A549 (cell line): ENCODE measurements at regions not wholly inside any gene's neighbourhood (a gene's known extent, or its start where the extent isn't known, plus 50 kb on each side); places are given as distances from the start of the nearest gene placed in this dataset.

Experiments used
- ATAC-seq, 2 experiments: fragments of 200-7000 bp in 1 of 2; fragments of >200 bp in 1 of 2; cut with Nextera tagmentation in 1 of 2; cut with Tn5 transposase in 1 of 2; 3 replicates each; pipeline versions ENCODE4 v1.8.0 to v1.9.1; 2018 to 2020; ENCODE audit warnings: mild to moderate bottlenecking in 1 of 2, moderate library complexity in 1 of 2
- CTCF ChIA-PET: fragments of 300-600 bp; sonication (Branson Sonifier 250); formaldehyde crosslinking; extraction: SDS; loops from one replicate; lab custom pipeline; 2021; ENCODE audit warnings: antibody characterized with exemption, inconsistent platforms; lab: Yijun Ruan, JAX
- POLR2A ChIA-PET: fragments of 350-600 bp; formaldehyde crosslinking; extraction: SDS; loops from one replicate; lab custom pipeline; 2021; ENCODE audit warnings: antibody characterized with exemption, inconsistent platforms; lab: Yijun Ruan, JAX
- DNase-seq, 2 experiments: peaks; one replicate each; pipeline versions ENCODE4 v3.0.0 to v3.0.0-alpha.2; 2011 to 2016; ENCODE audit warnings: low read depth in 1 of 2, low spot score in 1 of 2
- FAIRE-seq: peaks from 2 replicates; lab custom pipeline; 2011; peaks lifted over from hg19 to GRCh38; lab: Jason Lieb, UNC
- H3K27ac ChIP-seq, 2 experiments: fragments of >200 bp; sonication (Bioruptor Twin); formaldehyde crosslinking; 3 replicates each; pipeline ENCODE4 v1.5.1; 2016 to 2017
- H3K4me1 ChIP-seq: fragments of >200 bp; sonication (Bioruptor Twin); formaldehyde crosslinking; 3 replicates; pipeline ENCODE4 v1.6.1; 2016
- H3K4me2 ChIP-seq: fragments of >200 bp; sonication (Bioruptor Twin); formaldehyde crosslinking; 3 replicates; pipeline ENCODE4 v1.6.1; 2016
- H3K4me3 ChIP-seq: fragments of >200 bp; sonication (Bioruptor Twin); formaldehyde crosslinking; 3 replicates; pipeline ENCODE4 v1.5.1; 2016
- H3K9me3 ChIP-seq: fragments of >200 bp; sonication (Bioruptor Twin); formaldehyde crosslinking; 3 replicates; pipeline ENCODE4 v1.6.1; 2016
- BHLHE40 ChIP-seq: IDR thresholded peaks from 2 replicates; pipeline ENCODE4 v1.6.1; 2012; ENCODE audit warnings: low read depth, low read length, inconsistent platforms
- CBX2 ChIP-seq: fragments of 200-600 bp; sonication (generic); IDR thresholded peaks from 2 replicates; pipeline ENCODE4 v1.6.1; 2016; ENCODE audit warnings: low read depth, mild to moderate bottlenecking, borderline replicate concordance
- CEBPB ChIP-seq, 2 experiments: fragments of >200 bp in 1 of 2; sonication (Bioruptor Twin) in 1 of 2; formaldehyde crosslinking in 1 of 2; IDR thresholded peaks; 2 replicates each; pipeline ENCODE4 v1.6.1; 2012 to 2016
- EHF ChIP-seq: fragments of 250-450 bp; sonication (Bioruptor Pico); IDR thresholded peaks from 2 replicates; pipeline ENCODE4 v1.5.0; 2020; ENCODE audit warnings: mild to moderate bottlenecking
- EHMT2 ChIP-seq: fragments of 200-600 bp; sonication (generic); IDR thresholded peaks from 2 replicates; pipeline ENCODE4 v1.6.1; 2016; ENCODE audit warnings: antibody characterized with exemption, low read depth, mild to moderate bottlenecking, moderate library complexity
- FOSL2 ChIP-seq, 2 experiments: fragments of 450-650 bp in 1 of 2; fragments of >200 bp in 1 of 2; sonication (Bioruptor Twin) in 1 of 2; formaldehyde crosslinking; IDR thresholded peaks; 2 replicates each; pipeline versions ENCODE4 v1.5.0 to v1.6.1; 2016 to 2020; ENCODE audit warnings: mild to moderate bottlenecking in 1 of 2, moderate library complexity in 1 of 2
- FOXS1 ChIP-seq: fragments of 250-450 bp; sonication (Bioruptor Pico); IDR thresholded peaks from 2 replicates; pipeline ENCODE4 v1.5.0; 2020; ENCODE audit warnings: mild to moderate bottlenecking, moderate library complexity
- GATA3 ChIP-seq: IDR thresholded peaks from 2 replicates; pipeline ENCODE4 v1.6.1; 2012; ENCODE audit warnings: borderline replicate concordance
- HDAC2 ChIP-seq: fragments of 200-600 bp; sonication (generic); IDR thresholded peaks from 2 replicates; pipeline ENCODE4 v1.6.1; 2016
- HOXA7 ChIP-seq: fragments of 250-450 bp; sonication (Bioruptor Pico); IDR thresholded peaks from 2 replicates; pipeline ENCODE4 v1.5.0; 2020; ENCODE audit warnings: mild to moderate bottlenecking, moderate library complexity
- MAFK ChIP-seq: fragments of 450-650 bp; IDR thresholded peaks from 2 replicates; pipeline ENCODE4 v1.6.1; 2014; ENCODE audit not compliant: partially characterized antibody
- MAZ ChIP-seq: fragments of 150-350 bp; IDR thresholded peaks from 2 replicates; pipeline ENCODE4 v1.6.1; 2014; ENCODE audit warnings: antibody characterized with exemption, low read depth, low read length, borderline replicate concordance
- MYC ChIP-seq: IDR thresholded peaks from 2 replicates; pipeline ENCODE4 v1.6.1; 2012; ENCODE audit warnings: mild to moderate bottlenecking, inconsistent platforms, low read length, improper control_type of control experiment, borderline replicate concordance
- NFE2L2 ChIP-seq: fragments of 150-350 bp; conservative IDR thresholded peaks from 2 replicates; pipeline ENCODE4 v1.6.1; 2014; ENCODE audit warnings: low read length
- POLR2A ChIP-seq: IDR thresholded peaks from 2 replicates; pipeline ENCODE4 v1.6.1; 2012; ENCODE audit warnings: mild to moderate bottlenecking, low read length
- RFX5 ChIP-seq: fragments of 450-650 bp; IDR thresholded peaks from 2 replicates; pipeline ENCODE4 v1.7.1; 2014; ENCODE audit warnings: antibody characterized with exemption, mild to moderate bottlenecking, moderate library complexity
- TFCP2L1 ChIP-seq: fragments of 250-450 bp; sonication (Bioruptor Pico); IDR thresholded peaks from 2 replicates; pipeline ENCODE4 v1.5.0; 2021; ENCODE audit warnings: mild to moderate bottlenecking
- ZC3H11A ChIP-seq: fragments of 450-650 bp; IDR thresholded peaks from 2 replicates; pipeline ENCODE4 v1.6.1; 2014; ENCODE audit warnings: antibody characterized with exemption, mild to moderate bottlenecking
- ZSCAN20 ChIP-seq: fragments of 250-450 bp; sonication (Bioruptor Pico); IDR thresholded peaks from 2 replicates; pipeline ENCODE4 v1.8.0; 2022; ENCODE audit warnings: mild to moderate bottlenecking, moderate library complexity
- WGBS: methylation state at CpG from one replicate; pipeline ENCODE4 v1.1.6; 2017; ENCODE audit errors: missing lambda C conversion rate; 5-methylcytosine and 5-hydroxymethylcytosine counted together
- TF ChIP-seq, protein P1 (sequence below): fragments of 200-600 bp; sonication (generic); IDR thresholded peaks from 2 replicates; pipeline ENCODE4 v1.6.1; 2016; ENCODE audit warnings: antibody characterized with exemption, mild to moderate bottlenecking, moderate library complexity
- TF ChIP-seq, protein P2 (sequence below): fragments of 150-350 bp; IDR thresholded peaks from 2 replicates; pipeline ENCODE4 v1.6.1; 2014; ENCODE audit warnings: low read depth, mild to moderate bottlenecking, low read length
- TF ChIP-seq, protein P3 (sequence below): fragments of >200 bp; sonication (Bioruptor Twin); formaldehyde crosslinking; IDR thresholded peaks from 3 replicates; pipeline ENCODE4 v1.6.1; 2016

DNA sequence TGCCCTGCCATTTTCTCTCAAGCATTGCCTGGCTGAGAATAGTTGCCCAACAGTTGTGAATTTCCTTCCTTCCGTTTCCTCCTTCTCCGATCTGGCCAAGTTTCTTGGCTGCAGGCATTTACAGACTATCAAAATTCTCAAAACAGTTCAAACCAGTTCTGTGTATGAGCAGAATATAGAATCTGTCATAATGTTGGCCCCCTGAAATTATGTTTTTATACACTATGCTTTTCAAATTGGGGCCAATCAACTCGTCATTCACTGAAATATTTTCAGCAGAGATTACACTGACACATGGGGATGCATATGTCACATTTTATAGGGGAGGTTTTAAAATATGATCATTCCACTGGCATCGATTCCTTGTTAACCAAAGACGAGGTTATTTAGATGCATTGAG is 284.2 kb upstream of the TMTC4 start:
- ATAC-seq (no peak), FAIRE-seq (no peak), DNase-seq (no peak)
- 15% methylated on average over 5 of the region's 5 CpGs for WGBS
- Histone ChIP-seq H3K4me3 (no peak overlapping the region), H3K9me3 (no peaks in the 10 kb centered on the region), H3K4me1 (no peaks in the 10 kb centered on the region), H3K27ac (no peak overlapping the region), H3K4me2 (no peak overlapping the region)
- ChIA-PET CTCF (interaction anchor here (0.9 kb wide), 1 partner anchor 10 kb away, joined by 3 read pairs; no protein-coding TSS in a partner anchor), POLR2A (no interaction called here)
- TF ChIP-seq CEBPB (IDR thresholded peaks at IDR 0.05) (no peak), POLR2A (no peak), GATA3 (no peak), EHMT2 (no peak), FOXS1 (no peak)

DNA sequence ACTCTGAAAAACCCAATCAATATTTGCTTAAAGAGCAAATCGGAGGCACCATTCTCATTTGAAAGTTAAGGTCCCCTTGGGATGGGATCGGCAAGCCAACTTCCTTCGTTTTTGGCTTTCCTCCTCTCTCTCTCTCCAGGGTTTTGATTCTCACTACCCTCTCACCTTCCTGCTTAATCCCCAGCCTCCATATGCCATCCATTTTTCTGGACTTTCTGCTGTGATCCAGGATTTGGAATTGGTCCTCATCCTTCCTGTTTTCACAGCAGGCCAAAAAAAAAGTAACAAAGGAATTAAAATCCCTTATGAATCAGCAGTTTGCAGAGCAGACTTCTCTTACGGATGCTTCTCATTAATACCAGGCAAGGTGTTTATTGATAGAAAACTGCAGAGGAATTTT is 283.1 kb upstream of the TMTC4 start:
- POLR2A ChIA-PET, result no interaction called here

More for the DNA sequence above, 283.1 kb upstream of the TMTC4 start:
- Histone ChIP-seq H3K4me1 (no peaks in the 10 kb centered on the region), H3K9me3 (no peaks in the 10 kb centered on the region), H3K4me2 (no peak overlapping the region), H3K27ac (no peak overlapping the region), H3K4me3 (no peak overlapping the region)
- DNase-seq (no peak), FAIRE-seq (no peak), ATAC-seq (no peak)
- 23% methylated on average over 4 of the region's 4 CpGs for WGBS
- CTCF ChIA-PET, result interaction anchor here (0.9 kb wide), 1 partner anchor 11 kb away, joined by 3 read pairs; no protein-coding TSS in a partner anchor
- TF ChIP-seq EHMT2 (no peak), GATA3 (no peak), EHF (CRISPR knock-in tag) (no peak), HDAC2 (no peak), CBX2 (no peak), BHLHE40 (no peak), MAZ (no peak), MAFK (no peak), ZC3H11A (no peak), NFE2L2 (no peak), TFCP2L1 (no peak), RFX5 (no peak), MYC (no peak), HOXA7 (CRISPR knock-in tag) (no peak), FOSL2 (IDR thresholded peaks at IDR 0.05) (no peak), FOSL2 (CRISPR knock-in tag; IDR thresholded peaks at IDR 0.05) (no peak), ZSCAN20 (CRISPR knock-in tag) (no peak)
- TF ChIP-seq, protein P1, sequence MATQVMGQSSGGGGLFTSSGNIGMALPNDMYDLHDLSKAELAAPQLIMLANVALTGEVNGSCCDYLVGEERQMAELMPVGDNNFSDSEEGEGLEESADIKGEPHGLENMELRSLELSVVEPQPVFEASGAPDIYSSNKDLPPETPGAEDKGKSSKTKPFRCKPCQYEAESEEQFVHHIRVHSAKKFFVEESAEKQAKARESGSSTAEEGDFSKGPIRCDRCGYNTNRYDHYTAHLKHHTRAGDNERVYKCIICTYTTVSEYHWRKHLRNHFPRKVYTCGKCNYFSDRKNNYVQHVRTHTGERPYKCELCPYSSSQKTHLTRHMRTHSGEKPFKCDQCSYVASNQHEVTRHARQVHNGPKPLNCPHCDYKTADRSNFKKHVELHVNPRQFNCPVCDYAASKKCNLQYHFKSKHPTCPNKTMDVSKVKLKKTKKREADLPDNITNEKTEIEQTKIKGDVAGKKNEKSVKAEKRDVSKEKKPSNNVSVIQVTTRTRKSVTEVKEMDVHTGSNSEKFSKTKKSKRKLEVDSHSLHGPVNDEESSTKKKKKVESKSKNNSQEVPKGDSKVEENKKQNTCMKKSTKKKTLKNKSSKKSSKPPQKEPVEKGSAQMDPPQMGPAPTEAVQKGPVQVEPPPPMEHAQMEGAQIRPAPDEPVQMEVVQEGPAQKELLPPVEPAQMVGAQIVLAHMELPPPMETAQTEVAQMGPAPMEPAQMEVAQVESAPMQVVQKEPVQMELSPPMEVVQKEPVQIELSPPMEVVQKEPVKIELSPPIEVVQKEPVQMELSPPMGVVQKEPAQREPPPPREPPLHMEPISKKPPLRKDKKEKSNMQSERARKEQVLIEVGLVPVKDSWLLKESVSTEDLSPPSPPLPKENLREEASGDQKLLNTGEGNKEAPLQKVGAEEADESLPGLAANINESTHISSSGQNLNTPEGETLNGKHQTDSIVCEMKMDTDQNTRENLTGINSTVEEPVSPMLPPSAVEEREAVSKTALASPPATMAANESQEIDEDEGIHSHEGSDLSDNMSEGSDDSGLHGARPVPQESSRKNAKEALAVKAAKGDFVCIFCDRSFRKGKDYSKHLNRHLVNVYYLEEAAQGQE, result no peak
- TF ChIP-seq, protein P2, sequence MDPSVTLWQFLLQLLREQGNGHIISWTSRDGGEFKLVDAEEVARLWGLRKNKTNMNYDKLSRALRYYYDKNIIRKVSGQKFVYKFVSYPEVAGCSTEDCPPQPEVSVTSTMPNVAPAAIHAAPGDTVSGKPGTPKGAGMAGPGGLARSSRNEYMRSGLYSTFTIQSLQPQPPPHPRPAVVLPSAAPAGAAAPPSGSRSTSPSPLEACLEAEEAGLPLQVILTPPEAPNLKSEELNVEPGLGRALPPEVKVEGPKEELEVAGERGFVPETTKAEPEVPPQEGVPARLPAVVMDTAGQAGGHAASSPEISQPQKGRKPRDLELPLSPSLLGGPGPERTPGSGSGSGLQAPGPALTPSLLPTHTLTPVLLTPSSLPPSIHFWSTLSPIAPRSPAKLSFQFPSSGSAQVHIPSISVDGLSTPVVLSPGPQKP, result no peak
- TF ChIP-seq, protein P3, sequence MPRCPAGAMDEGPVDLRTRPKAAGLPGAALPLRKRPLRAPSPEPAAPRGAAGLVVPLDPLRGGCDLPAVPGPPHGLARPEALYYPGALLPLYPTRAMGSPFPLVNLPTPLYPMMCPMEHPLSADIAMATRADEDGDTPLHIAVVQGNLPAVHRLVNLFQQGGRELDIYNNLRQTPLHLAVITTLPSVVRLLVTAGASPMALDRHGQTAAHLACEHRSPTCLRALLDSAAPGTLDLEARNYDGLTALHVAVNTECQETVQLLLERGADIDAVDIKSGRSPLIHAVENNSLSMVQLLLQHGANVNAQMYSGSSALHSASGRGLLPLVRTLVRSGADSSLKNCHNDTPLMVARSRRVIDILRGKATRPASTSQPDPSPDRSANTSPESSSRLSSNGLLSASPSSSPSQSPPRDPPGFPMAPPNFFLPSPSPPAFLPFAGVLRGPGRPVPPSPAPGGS, result no peak
